GM18505 (cell line): ENCODE measurements at regions not wholly inside any gene's neighbourhood (a gene's known extent, or its start where the extent isn't known, plus 50 kb on each side); places are given as distances from the start of the nearest gene placed in this dataset.
A peak's percentile ranks its signal among the peaks of the same experiment; 100 is the strongest.
"Not testable (repeated sequence)": the region's sequence is repeated elsewhere in the genome, so short reads cannot be mapped to it uniquely, and the experiment has no call there.

ENCODE experiments used
- ATAC-seq: cut with Tn5 transposase; IDR thresholded peaks from one replicate; pipeline ENCODE4 v1.9.1; 2021; ENCODE audit not compliant: unreplicated experiment
- POLR2A ChIP-seq: IDR thresholded peaks from 4 replicates; pipeline ENCODE4 v1.6.1; 2011; ENCODE audit warnings: borderline replicate concordance; ENCODE audit not compliant: insufficient read depth, insufficient read length; ENCODE audit errors: extremely low read depth

DNA sequence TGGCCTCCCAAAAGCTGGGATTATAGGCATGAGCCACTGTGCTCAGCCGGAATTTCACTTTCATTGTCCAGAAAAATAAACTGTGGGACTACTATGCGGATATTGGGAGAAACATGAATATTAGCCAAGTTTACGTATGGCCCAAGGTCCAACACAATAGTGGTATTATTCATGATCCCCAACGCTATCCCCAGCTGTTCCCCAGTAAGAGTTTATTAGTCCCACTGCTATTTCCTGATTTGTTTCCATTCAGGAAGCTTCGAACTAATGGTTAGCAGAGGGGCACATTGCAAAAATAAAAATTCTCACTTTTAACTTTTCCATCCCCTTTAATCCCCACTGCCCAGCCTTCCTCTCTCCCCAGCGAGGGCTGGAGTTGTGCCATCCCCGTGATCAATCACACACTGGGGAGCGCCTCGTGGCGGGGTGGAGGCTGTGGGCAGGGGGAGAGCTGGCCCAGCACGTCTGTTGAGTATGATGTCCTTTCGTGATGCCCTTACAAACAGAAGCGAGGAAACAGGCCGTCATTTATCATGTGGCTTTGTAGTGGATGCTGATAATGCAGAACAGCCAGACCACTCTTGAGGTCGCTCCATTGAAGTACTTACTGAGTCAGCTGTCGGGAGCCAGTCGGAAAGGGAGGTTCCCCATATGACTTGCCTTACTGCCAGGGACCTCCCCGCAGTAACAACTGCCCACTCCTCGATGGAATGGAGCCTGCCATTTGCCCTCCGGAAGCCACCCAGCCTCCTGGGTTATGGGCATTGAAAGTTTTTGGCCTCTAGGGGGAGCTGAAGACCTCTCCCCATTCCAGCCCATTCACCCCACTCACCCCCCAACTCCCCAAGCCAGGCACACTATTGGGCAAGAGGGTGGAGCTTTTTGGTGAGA lies 117.0 kb downstream of the KDR start:
- no peak for TF ChIP-seq POLR2A
- no peak for ATAC-seq

GRCh38 chr4:55005910-55006309 lies 119.5 kb downstream of the KDR start:
- ATAC-seq: no peak
- no peak for TF ChIP-seq POLR2A

DNA sequence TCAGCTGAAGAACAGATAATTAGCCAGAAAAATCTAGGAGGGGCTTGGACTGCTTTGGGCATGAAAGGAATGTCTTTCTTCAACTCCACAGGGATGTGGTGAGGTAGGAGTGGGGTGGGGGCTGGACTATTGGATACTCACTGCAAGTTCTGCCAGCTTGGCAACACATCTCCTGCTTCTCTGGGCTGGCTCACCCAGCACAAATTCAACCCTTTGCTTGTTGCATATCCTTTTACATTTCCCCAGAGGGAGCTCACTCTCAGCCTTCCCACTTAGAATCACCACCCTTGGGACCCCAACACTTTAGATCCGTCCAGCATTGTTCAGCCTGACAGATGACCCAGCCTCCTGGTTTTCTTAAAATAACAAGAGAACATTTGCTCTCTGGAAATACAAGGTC lies 120.6 kb downstream of the KDR start:
- no peak for ATAC-seq

GRCh38 chr4:55002431-55002830 lies 123.0 kb downstream of the KDR start:
- no peak for ATAC-seq
- no peak for TF ChIP-seq POLR2A

More for the DNA sequence above, 120.6 kb downstream of the KDR start:
- no peak for TF ChIP-seq POLR2A

- no peak for TF ChIP-seq POLR2A
- no peak for ATAC-seq
Observed at GRCh38 chr4:55001538-55001937, 123.9 kb downstream of the KDR start.

DNA sequence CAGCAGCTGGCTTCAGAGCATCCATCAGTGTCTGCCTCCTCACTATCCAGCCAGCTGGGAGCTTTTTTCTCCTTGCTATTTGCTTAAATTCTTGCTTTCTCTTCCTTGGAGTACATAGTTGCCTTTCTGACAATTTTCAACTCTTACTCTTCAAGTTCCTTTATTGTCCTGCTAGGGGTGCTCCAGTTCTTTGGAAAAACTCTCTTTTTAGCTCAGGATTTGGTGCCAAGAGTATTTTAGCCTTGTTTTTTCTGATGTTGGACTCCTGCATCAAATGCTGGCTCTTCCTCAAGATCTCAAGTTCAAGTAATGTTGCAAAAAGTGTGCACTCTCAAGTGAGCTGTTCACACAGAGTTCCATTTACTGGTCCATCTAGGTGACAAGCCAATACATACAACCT lies 126.4 kb downstream of the KDR start:
- TF ChIP-seq POLR2A: no peak

GRCh38 chr4:54993473-54994026 lies 131.8 kb downstream of the KDR start:
- ATAC-seq: not testable (repeated sequence)

More for the DNA sequence above, 126.4 kb downstream of the KDR start:
- ATAC-seq: no peak

DNA sequence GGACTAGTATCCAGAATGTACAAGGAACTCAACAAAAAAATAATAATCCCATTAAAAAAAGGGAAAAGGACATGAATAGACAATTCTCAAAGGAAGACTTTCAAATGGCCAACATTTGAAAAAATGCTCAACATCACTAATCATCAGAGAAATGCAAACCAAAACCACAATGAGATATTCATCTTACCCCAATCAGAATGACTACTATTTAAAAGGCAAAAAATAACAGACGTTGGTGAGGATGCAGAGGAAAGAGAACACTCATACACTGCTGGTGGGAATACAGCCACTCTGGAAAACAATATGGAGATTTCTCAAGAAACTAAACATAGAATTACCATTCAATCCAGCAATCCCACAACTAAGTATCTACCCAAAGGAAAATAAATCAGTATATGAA lies 133.1 kb downstream of the KDR start:
- no peak for ATAC-seq
- TF ChIP-seq POLR2A: no peak

DNA sequence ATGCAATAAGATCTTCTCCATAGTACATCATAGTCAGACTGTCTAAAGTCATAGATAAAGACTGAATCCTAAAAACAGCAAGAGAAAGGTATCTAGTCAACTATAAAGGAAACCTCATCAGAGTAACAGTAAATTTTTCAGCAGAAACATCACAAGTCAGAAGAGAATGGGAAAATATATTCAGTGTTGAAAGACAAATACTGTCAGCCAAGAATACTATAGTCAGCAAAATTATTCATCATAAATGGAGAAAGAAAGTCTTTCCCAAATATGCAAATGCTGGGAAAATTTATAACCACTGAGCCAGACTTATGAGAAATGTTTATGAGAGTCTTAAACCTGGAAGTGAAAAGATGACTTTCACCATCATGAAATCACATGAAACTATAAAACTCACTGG lies 136.7 kb downstream of the KDR start:
- ATAC-seq: no peak
- no peak for TF ChIP-seq POLR2A

DNA sequence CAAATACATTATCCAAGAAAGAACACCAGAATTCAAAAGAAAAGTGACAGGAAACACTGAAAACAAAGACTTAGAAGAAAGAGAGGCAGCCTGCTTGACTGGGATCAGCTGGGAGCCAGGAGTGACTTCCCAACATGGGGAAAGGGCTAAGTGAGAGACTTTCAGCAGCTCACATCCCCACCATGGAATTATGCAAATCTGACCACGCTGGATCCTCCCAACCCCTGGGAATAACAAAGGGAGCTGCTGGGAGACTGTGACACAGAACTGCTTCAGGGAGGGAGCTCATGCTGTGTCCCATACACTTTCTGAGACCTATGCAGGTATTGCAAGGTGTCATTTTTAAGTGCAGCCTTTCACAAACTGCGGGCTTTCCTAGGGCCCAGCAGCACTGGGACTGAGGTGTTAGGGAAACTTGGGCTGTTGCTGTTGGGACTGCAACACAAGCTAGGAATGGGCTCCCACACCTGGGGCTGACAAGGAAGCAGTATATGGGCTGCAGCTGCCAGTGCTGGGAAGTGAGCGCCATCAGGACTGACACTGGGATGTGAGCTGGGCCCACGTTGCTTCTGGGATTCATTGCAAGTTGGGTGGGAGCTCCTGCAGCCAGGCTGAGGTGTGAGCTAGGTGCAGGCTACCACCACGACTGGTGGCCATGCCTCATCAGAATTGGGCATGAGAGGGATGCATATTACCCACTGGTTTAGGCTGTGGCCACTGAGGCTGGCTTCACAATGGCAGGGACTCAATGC lies 139.1 kb downstream of the KDR start:
- TF ChIP-seq POLR2A: no peak
- ATAC-seq: no peak

DNA sequence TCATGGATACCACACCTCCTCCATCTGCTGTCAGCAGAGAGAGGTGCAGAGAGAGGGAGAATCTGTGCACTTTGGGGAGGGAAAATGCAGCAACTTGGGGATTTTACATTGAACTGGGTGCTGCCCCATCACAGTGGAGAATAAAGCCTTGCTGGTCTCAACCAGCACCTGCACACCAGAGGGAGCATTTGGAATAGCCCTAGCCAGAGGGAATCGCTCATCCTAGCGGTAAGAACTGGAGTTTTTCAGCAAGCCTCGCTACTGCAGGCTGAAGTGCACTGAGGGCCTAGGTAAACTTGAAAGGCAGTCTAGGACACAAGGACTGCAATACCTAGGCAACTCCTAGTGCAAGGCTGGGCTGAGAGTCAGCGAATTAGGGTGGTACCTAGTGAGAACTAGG lies 148.7 kb downstream of the KDR start:
- ATAC-seq: no peak
- no peak for TF ChIP-seq POLR2A

DNA sequence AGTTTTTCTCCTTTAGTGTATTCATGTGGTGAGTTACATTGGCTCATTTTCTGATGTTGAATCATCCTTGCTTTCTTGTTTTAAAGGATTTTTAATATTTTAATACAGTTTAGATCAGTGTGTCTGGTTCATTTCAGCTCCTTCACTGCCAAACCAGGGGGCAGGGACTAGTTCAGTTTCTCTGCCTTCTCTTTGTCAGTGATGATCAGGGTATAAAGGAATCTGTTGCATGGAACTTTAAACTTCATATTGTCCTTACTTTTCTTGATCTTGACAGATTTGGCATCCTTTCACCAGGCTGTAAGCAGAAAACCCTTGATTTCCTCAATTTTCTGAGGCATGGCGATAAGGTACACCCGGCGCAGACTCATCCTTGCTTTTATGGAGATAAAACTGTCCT lies 149.4 kb downstream of the KDR start:
- no peak for TF ChIP-seq POLR2A
- no peak for ATAC-seq

DNA sequence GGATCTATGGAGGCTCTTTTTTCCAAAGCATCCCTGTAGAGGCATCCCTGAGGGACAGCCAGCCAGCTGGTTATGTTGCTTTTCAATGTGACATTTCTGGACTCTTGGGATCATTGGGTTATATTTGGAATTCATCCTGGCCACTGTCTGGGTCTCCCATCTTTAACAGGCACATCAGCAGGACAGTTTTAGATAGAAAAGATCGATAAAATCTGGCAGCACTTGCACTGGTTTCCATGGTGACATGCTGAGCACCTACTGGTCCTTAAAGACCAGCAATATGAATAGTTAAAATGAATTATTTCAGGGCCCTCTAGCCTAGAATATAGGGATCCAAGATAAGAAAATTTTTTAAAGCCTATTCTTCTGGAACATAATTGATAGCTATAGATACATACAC lies 151.6 kb downstream of the KDR start:
- TF ChIP-seq POLR2A: no peak
- ATAC-seq: no peak

DNA sequence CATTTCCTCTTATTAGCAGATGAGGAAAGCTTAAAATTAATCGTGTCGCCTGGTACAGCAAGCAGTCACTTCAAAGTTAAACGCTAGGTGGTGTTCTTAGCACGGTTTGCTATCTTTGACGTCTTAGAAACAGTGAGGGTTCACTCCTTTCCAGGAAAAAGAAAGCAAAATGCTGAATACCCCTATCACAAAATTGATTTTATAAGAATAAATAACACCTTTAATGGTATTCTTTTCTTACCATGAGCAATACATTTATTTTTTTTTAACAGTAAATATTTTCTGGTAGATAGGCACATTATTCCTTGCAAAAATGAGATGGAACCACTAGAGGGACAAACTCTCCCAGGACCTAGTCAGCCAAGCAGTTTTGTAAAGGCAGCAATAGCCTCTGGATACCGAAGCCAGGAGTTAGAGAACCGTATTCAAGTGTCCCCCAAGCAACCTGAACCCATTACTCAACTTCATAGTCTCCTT lies 153.9 kb downstream of the KDR start:
- TF ChIP-seq POLR2A: no peak
- peak; percentile 75 for ATAC-seq

GRCh38 chr4:54967289-54967688 lies 158.1 kb downstream of the KDR start:
- no peak for ATAC-seq
- no peak for TF ChIP-seq POLR2A
